ENCODE measurements at regions not wholly inside any gene's neighbourhood (a gene's known extent, or its start where the extent isn't known, plus 50 kb on each side); places are given as distances from the start of the nearest gene placed in this dataset.

DNA sequence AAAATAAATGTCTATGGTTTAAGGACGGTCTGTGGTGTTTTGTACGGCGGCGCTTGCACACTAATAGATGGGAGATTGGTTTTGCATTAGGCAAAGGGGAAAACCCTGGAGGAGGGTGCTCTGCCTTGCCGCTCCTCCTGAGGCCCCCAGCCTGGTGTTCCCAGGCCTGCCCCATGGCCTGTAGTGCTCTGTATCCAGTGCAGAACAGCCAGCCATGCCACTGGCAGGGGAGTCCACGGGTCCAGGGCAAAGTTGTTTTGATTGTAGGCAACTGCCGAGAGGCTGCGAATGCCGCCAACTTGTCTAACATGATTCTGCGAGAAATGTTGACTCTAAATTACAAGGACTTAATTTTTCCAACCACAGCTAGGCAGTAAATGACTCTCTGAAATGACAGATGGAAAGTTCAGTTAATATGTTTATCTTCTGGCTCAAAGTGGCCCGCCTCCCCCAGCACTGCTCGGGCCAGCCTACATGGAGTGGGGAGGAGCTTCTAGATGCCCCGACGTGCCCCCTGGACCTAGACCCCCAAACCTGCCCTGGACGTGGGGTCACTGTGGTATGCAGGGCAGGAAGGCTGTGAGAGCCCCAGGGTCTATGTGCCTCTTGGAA lies 104.6 kb upstream of the GDF10 start:
- no peak for DNase-seq

GRCh38 chr10:47196691-47197090 lies 103.3 kb upstream of the GDF10 start:
- DNase-seq: no peak

GRCh38 chr10:47198221-47198620 lies 101.8 kb upstream of the GDF10 start:
- DNase-seq: no peak

DNA sequence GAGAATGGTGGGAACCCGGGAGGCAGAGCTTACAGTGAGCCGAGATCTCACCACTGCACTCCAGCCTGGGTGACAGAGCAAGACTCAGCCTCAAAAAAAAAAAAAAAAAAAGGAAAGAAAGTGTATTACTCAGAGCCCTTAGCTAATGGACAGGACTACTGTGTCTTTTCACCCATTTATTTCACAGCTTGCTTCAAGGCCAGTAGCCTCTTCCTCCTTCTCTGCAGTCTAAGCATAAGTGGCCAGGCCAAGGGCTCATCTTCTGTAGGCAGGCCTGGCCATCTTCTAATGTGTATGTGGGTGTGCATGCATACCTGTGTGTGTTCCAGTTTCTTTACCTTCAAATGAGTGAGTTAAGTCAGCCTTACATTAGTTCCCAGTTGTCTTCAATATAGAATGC lies 94.8 kb upstream of the GDF10 start:
- DNase-seq: no peak

GRCh38 chr10:47206449-47207280 lies 93.3 kb upstream of the GDF10 start:
- DNase-seq: peak; percentile 53

DNA sequence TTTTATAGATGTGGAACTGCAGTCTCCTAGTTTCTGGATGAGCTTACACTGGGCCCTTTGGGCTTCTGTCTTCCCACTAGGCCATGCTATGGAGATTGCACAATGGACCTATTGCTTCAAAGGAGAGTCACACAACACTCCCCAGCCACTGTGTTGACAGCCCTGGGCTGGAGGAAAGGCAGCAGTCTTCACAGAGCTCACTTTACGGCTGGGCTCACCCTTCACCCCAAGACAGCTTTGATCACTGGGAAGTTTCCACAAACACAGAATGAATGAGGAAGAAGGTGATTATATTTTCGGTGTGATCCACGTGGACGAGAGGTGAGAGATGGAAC lies 92.7 kb upstream of the GDF10 start:
- peak; percentile 7 for DNase-seq

- no peak for DNase-seq
Measured at GRCh38 chr10:47207894-47208469, 92.0 kb upstream of the GDF10 start.

DNA sequence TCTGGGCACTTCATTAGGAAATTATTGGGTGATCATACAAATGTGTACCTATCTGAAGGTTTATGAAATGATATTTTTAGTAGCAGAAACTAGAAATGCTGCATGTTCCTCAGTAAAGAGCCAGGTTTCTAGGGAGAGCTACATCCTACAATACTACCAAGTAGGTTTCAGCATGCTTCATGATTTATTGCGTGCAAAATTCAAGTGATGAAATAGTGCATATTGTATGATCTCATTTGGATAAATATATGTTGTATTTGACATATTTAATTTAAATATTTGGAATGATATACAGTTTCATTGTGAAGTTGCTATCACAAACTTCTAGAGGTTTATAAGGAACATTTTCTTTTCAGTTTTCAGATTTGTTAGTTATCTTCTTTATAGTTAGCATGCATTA lies 90.5 kb upstream of the GDF10 start:
- DNase-seq: no peak

GRCh38 chr10:47214520-47214919 lies 85.5 kb upstream of the GDF10 start:
- no peak for DNase-seq

- DNase-seq: no peak
Measured at GRCh38 chr10:47217113-47217512, 82.9 kb upstream of the GDF10 start.

DNA sequence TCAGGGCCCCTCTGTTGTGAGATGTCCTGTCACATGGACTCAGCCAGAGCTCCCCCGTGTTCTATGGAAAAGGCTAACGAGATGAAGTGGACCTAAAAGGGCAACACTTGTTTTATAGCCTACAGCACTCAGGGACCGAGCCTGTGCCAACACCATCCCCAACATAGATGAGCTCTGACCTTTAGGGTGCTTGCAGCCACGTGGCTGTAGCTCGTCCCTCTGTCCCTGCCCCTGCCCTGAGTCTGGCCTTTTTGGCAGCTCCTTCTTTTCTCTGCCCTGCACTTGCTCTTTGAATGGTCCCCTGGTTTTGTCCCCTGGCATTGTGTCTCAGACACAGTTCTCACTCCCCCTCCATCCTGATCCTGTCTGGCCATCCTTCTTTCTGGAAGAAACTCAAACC lies 81.2 kb upstream of the GDF10 start:
- no peak for DNase-seq

DNA sequence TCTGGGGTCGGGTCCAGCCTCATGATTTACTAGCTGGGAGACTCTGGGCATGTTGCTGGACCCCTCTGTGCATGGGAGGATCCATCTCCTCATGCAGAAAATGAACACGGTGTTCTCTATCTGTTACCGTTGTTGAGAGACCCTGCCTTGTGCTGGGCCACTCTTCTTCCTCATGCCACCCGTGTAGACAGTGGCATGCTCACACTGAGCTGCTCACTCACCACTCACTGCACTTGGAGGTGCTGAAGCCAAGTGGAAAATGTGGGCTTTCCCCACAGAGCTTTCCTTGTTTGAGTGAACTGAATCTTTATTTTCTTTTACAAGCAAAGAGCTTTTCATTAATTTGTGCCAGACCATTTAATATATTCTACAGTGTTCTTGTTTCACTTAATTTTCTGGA lies 77.5 kb upstream of the GDF10 start:
- no peak for DNase-seq

DNA sequence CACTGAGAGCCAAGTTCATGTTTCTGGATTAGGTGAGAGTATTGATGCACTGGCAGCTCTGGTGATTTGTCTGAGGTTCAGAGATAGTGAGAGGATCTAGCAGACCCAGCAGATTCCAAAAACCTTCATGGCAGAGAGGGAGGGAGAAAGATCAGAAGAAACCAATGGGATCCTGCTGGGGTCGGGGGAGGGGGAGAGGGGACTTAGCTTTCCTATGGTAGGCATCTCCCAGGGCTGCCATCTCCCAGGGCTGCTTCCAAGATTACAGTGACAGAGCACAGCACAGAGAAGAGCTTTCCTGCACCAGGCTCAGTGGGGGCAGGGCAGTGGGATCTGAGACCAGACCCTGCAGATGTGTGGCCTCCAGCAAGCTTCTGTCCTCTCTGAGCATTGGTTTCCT lies 76.8 kb upstream of the GDF10 start:
- no peak for DNase-seq

DNA sequence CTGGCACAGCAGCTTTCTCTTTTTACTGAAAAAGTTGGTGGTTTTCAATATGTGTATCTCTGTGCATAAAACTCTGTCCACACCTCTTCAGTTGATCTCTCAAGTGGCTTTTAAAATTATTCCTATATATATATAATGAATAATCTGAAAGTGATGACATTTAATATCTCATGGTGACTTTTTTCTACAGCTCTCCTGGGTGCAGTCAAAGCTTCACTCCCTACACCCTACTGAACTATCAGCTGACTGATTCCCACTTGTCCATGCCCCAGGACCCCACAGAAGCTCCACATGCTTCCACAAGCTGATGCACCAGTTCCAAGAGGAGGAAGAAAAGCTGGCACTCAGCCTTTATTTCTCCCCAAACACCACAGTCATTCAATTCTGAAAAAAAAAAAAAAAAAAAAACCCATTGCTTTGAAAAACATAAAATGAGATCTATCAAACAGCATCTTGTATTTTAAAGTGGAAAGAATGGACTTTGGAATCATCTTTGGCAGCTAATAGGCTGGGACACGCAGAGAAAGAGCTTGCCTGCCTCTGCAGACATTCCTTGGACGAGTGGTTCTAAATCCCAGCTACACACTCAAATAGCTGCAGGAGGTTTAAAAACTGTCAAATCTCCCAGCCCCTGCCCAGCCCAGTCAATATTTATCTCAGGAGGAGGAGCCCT lies 75.3 kb upstream of the GDF10 start:
- DNase-seq: no peak

GRCh38 chr10:47225219-47225927 lies 74.6 kb upstream of the GDF10 start:
- no peak for DNase-seq

DNA sequence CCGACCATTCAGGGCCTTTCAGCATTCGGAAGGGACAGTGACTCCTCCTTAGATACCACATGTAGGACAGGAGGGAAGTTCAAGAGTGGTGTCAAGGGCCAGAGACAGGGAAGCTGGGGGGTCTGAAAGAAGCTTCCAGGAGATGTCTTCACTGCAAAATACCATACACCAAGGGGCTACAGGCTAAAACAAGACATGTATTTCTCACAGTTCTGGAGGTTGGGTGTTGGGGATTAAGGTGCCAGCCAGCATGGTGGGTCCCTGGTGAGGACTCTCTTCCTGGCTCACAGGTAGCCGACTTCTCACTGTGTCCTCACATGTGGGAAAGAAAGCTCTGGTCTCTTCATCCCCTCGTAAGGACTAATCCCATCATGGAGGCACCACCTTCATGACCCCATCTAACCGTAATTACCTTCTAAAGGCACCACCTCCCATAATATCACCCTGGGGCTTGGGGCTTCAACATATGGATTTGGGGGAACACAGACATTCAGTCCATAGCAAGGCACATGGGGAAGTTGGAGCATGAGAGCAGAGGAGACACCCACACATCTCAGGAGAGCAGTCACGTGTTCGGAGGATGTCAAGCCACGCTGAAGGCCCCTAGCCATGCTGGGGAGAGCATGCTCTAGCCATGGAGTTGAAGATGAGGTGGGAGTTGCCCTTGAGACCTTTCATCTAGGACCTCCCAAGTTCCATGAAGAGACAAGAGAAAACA lies 73.9 kb upstream of the GDF10 start:
- DNase-seq: no peak

- no peak for DNase-seq
Measured at GRCh38 chr10:47230482-47230881, 69.5 kb upstream of the GDF10 start.

DNA sequence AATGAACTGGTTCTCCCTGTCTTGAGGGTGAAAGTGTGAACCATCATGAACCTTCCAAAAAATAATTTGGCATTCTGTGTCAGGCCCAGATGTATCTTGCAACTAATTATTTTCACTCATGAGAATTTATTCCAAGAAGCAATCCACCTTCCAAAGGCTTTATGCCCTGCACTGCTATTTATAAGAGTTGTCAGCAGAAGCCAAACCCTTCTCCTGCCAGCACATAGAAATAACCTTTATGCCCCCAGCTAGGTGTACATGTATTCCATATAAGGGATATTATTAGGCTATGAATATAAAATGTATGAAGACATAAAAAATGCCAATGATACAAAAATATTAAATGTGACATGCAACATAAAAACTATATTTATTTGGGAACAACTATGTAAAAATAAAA lies 69.0 kb upstream of the GDF10 start:
- DNase-seq: no peak

- DNase-seq: no peak
Measured at GRCh38 chr10:47231414-47231813, 68.6 kb upstream of the GDF10 start.

- DNase-seq: no peak
Measured at GRCh38 chr10:47233631-47234030, 66.4 kb upstream of the GDF10 start.

DNA sequence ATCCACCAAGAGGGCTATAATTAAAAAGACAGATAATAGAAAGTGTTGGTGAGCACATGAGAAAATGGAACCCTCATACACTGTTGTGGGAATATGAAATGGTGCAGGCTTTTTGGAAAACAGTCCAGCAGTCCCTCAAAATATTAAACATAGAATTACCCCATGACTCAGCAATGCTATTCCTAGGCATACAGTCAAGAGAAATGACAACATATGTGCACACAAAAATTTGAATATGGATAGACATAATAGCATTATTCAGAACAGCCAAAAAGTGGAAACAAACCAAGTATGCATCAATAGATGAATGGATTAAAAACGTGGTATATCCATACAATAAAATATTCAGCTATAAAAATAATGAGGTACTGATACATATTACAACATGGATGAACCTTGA lies 64.5 kb upstream of the GDF10 start:
- no peak for DNase-seq

Data from central memory CD4-positive, alpha-beta T cell (primary cell).